ENCODE measurements at regions not wholly inside any gene's neighbourhood (a gene's known extent, or its start where the extent isn't known, plus 50 kb on each side); places are given as distances from the start of the nearest gene placed in this dataset.

- no peak for TF ChIP-seq CTCF (conservative IDR thresholded peaks at IDR 0.05)
- TF ChIP-seq ZFX (IDR thresholded peaks at IDR 0.05), result no peak
Observed at GRCh38 chr6:21508753-21509152, 84.8 kb upstream of the SOX4 start.
